Mammary epithelial cell (primary cell): ENCODE measurements at regions not wholly inside any gene's neighbourhood (a gene's known extent, or its start where the extent isn't known, plus 50 kb on each side); places are given as distances from the start of the nearest gene placed in this dataset.

ENCODE experiments used
- EZH2 ChIP-seq: IDR thresholded peaks from 2 replicates; pipeline ENCODE4 v1.6.1; 2012; ENCODE audit warnings: low read length, inconsistent platforms, borderline replicate concordance
- TF ChIP-seq, protein P1 (sequence below), 2 donors: IDR thresholded peaks in 1 of 2; conservative IDR thresholded peaks in 1 of 2; 2 replicates each; pipeline ENCODE4 v1.5.1; 2011 to 2012; ENCODE audit warnings: inconsistent platforms in 2 of 2, low read length in 2 of 2, mild to moderate bottlenecking in 2 of 2, control low read depth in 1 of 2, low read depth in 1 of 2; ENCODE audit not compliant: insufficient read depth in 1 of 2; ENCODE audit errors: extremely low read depth in 1 of 2

DNA sequence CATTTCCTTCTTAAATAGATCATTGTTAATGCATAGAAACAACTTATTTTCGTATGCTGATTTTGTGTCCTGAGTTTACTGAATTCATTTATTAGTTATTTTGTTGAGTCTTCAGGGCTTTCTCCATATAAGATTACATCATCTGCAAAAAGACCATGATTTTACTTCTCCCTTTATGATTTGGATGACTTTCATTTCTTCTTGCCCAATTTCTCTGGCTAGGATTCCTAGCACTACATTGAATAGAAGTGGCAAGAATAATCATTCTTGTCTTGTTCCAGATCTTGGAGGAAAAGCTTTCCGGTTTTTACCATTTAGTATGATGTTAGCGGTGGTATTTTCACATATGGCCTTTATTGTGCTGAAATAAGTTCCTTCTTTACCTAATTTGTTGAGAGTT lies 303.0 kb upstream of the RTL1 start:
- TF ChIP-seq, protein P1, sequence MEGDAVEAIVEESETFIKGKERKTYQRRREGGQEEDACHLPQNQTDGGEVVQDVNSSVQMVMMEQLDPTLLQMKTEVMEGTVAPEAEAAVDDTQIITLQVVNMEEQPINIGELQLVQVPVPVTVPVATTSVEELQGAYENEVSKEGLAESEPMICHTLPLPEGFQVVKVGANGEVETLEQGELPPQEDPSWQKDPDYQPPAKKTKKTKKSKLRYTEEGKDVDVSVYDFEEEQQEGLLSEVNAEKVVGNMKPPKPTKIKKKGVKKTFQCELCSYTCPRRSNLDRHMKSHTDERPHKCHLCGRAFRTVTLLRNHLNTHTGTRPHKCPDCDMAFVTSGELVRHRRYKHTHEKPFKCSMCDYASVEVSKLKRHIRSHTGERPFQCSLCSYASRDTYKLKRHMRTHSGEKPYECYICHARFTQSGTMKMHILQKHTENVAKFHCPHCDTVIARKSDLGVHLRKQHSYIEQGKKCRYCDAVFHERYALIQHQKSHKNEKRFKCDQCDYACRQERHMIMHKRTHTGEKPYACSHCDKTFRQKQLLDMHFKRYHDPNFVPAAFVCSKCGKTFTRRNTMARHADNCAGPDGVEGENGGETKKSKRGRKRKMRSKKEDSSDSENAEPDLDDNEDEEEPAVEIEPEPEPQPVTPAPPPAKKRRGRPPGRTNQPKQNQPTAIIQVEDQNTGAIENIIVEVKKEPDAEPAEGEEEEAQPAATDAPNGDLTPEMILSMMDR (conservative IDR thresholded peaks at IDR 0.05 in 1 of 2, IDR thresholded peaks at IDR 0.05 in 1 of 2; ENCODE audit: extremely low read depth in 1 of 2, insufficient read depth in 1 of 2, low read depth in 1 of 2, low read length in 2 of 2), result no peak
- no peak for TF ChIP-seq EZH2
